ENCODE measurements at regions not wholly inside any gene's neighbourhood (a gene's known extent, or its start where the extent isn't known, plus 50 kb on each side); places are given as distances from the start of the nearest gene placed in this dataset.
"Not testable (repeated sequence)": the region's sequence is repeated elsewhere in the genome, so short reads cannot be mapped to it uniquely, and the experiment has no call there.

- ChIA-PET CTCF (interaction anchor here (0.8 to 5.7 kb wide), 9 partner anchors 11 to 231 kb away, joined by 3 to 48 read pairs (median 5); no protein-coding TSS in a partner anchor), POLR2A (interaction anchor here (0.9 kb wide), 1 partner anchor 32 kb away, joined by 4 read pairs; no protein-coding TSS in a partner anchor)
- Mint-ChIP-seq H3K4me3 (no peak overlapping the region), H3K36me3 (no peaks in the 10 kb centered on the region), H3K27me3 (no peaks in the 10 kb centered on the region), H3K9me3 (no peaks in the 10 kb centered on the region), H3K4me1 (ENCODE audit: low read depth) (peaks cover 79% of the 10 kb centered on the region), H3K27ac (peak overlapping the region; percentile 14)
- DNase-seq, result no peak
- intact Hi-C loops (cut with micrococcal nuclease), result loop anchor here (5.0 kb wide), 1 partner anchor 37 kb away; no protein-coding TSS in a partner anchor
Observed at GRCh38 chr14:106509176-106509575, 982.8 kb downstream of the TMEM121 start.

GRCh38 chr14:106509807-106510206 lies 983.4 kb downstream of the TMEM121 start:
- DNase-seq, result no peak

GRCh38 chr14:106511006-106511799 lies 984.8 kb downstream of the TMEM121 start:
- intact Hi-C loops (cut with micrococcal nuclease), result no loop called here
- Mint-ChIP-seq H3K4me1 (ENCODE audit: low read depth) (peaks cover 72% of the 10 kb centered on the region), H3K27ac (peak overlapping the region; percentile 29), H3K27me3 (no peaks in the 10 kb centered on the region), H3K36me3 (no peaks in the 10 kb centered on the region), H3K9me3 (no peaks in the 10 kb centered on the region), H3K4me3 (no peak overlapping the region)
- ChIA-PET POLR2A (interaction anchor here (0.7 to 1.5 kb wide), 4 partner anchors 10 to 41 kb away, joined by 3 to 4 read pairs (median 3); no protein-coding TSS in a partner anchor), CTCF (interaction anchor here (0.6 to 3.8 kb wide), 14 partner anchors 10 to 235 kb away, joined by 3 to 14 read pairs (median 5); no protein-coding TSS in a partner anchor)
- DNase-seq, result peak; percentile 70

More at GRCh38 chr14:106509807-106510206, 983.4 kb downstream of the TMEM121 start:
- ChIA-PET CTCF (interaction anchor here (0.9 to 5.7 kb wide), 5 partner anchors 22 to 93 kb away, joined by 3 to 48 read pairs (median 14); no protein-coding TSS in a partner anchor), POLR2A (interaction anchor here (0.9 kb wide), 1 partner anchor 33 kb away, joined by 4 read pairs; no protein-coding TSS in a partner anchor)
- peaks cover 79% of the 10 kb centered on the region for H3K4me1 Mint-ChIP-seq (ENCODE audit: low read depth)
- intact Hi-C loops (cut with micrococcal nuclease), result loop anchor here (5.0 kb wide), 1 partner anchor 38 kb away; no protein-coding TSS in a partner anchor
- no peaks in the 10 kb centered on the region for H3K27me3 Mint-ChIP-seq
- no peaks in the 10 kb centered on the region for H3K36me3 Mint-ChIP-seq
- no peak overlapping the region for H3K4me3 Mint-ChIP-seq
- no peak overlapping the region for H3K27ac Mint-ChIP-seq
- no peaks in the 10 kb centered on the region for H3K9me3 Mint-ChIP-seq

GRCh38 chr14:106511800-106512198 lies 985.4 kb downstream of the TMEM121 start:
- POLR2A ChIA-PET, result interaction anchor here (0.7 to 1.5 kb wide), 2 partner anchors 37 to 41 kb away, joined by 3 to 4 read pairs; no protein-coding TSS in a partner anchor
- H3K36me3 Mint-ChIP-seq, result no peaks in the 10 kb centered on the region
- H3K27me3 Mint-ChIP-seq, result no peaks in the 10 kb centered on the region
- H3K4me1 Mint-ChIP-seq (ENCODE audit: low read depth), result peaks cover 66% of the 10 kb centered on the region
- no peak overlapping the region for H3K4me3 Mint-ChIP-seq
- no peaks in the 10 kb centered on the region for H3K9me3 Mint-ChIP-seq
- intact Hi-C loops (cut with micrococcal nuclease), result no loop called here
- no peak for DNase-seq
- no peak overlapping the region for H3K27ac Mint-ChIP-seq
- CTCF ChIA-PET, result interaction anchor here (0.6 to 3.8 kb wide), 9 partner anchors 22 to 236 kb away, joined by 3 to 14 read pairs (median 5); no protein-coding TSS in a partner anchor

DNA sequence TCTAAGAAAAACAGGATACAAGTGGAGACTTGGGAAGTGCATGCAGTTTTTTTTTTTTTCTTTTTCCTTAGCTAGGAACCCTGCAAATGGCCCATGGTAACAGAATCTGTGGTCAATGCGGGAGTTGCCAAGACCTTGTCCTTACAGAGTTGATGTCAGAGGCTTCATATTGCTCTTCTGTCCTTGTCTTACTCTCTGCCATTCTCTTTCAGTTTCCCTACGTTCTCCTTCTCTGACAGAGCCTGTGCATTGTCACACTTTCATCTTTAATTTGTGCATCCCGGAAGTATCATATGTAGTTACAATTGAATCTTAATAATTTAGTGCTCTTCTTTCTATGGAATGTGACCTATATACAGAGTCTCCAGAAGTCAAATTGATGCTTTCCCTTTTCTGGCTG lies 986.9 kb downstream of the TMEM121 start:
- H3K9me3 Mint-ChIP-seq, result no peaks in the 10 kb centered on the region
- ChIA-PET CTCF (interaction anchor here (3.1 to 4.1 kb wide), 2 partner anchors 17 to 96 kb away, joined by 14 to 27 read pairs; no protein-coding TSS in a partner anchor), POLR2A (no interaction called here)
- no peaks in the 10 kb centered on the region for H3K27me3 Mint-ChIP-seq
- peaks cover 60% of the 10 kb centered on the region for H3K4me1 Mint-ChIP-seq (ENCODE audit: low read depth)
- H3K4me3 Mint-ChIP-seq, result no peak overlapping the region
- H3K27ac Mint-ChIP-seq, result no peak overlapping the region
- intact Hi-C loops (cut with micrococcal nuclease), result no loop called here
- DNase-seq, result no peak
- no peaks in the 10 kb centered on the region for H3K36me3 Mint-ChIP-seq

DNA sequence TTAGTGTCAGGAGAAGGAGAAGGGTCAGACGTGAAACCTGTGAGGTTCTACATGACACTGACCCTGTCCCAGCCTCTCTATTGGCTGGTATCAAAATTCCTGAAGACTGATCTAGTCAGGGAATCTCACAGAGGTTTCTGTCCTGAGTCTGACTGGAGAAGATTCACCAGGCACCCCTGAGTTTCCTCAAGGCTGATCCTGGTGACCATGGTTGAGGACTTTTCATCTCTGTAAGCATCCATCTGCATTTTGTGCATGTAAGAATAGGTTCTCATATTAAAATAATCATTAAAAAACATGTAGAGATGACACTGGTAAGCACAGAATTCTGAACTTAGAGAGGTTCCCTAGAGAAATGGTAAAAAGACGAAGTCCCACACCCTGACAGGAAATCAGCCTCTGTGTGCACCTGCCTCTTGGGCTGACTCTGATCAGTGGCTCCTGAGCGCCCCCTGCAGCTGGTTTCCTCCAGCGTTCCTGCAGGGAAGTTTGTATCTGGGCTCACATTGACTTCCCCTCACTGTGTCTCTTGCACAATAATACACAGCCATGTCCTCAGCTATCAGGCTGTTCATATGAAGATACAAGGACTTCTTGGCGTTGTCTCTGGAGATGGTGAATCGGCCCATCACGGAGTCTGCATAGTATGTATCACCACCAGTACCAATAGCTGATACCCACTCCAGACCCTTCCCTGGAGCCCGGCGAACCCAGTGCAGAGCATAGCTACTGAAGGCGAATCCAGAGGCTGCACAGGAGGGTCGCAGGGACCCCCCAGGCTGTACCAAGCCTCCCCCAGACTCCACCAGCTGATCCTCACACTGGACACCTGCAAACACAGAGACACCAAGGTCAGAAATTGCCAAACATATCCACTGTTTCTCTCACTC lies 991.9 kb downstream of the TMEM121 start:
- H3K4me3 Mint-ChIP-seq, result no peak overlapping the region
- POLR2A ChIA-PET, result no interaction called here
- no peaks in the 10 kb centered on the region for H3K9me3 Mint-ChIP-seq
- H3K4me1 Mint-ChIP-seq (ENCODE audit: low read depth), result peaks cover 15% of the 10 kb centered on the region
- H3K27ac Mint-ChIP-seq, result no peak overlapping the region
- intact Hi-C loops (cut with micrococcal nuclease), result loop anchor here (1.0 kb wide), 2 partner anchors 58 to 82 kb away; no protein-coding TSS in a partner anchor
- peaks cover 10% of the 10 kb centered on the region for H3K27me3 Mint-ChIP-seq
- peak; percentile 89 for DNase-seq
- no peaks in the 10 kb centered on the region for H3K36me3 Mint-ChIP-seq
- CTCF ChIA-PET, result interaction anchor here (0.6 to 5.6 kb wide), 26 partner anchors 11 to 1519 kb away, joined by 3 to 63 read pairs (median 5); no protein-coding TSS in a partner anchor

- H3K27ac Mint-ChIP-seq; H3K9me3 Mint-ChIP-seq; H3K36me3 Mint-ChIP-seq; H3K4me3 Mint-ChIP-seq; POLR2A ChIA-PET; intact Hi-C loops (cut with micrococcal nuclease): not testable (repeated sequence)
- H3K4me1 Mint-ChIP-seq (ENCODE audit: low read depth), result peaks cover 11% of the 10 kb centered on the region
- H3K27me3 Mint-ChIP-seq, result peaks cover 21% of the 10 kb centered on the region
- CTCF ChIA-PET, result interaction anchor here (0.8 to 5.6 kb wide), 4 partner anchors 8 to 101 kb away, joined by 3 to 63 read pairs (median 4); no protein-coding TSS in a partner anchor
- peak; percentile 35 for DNase-seq
Observed at GRCh38 chr14:106522118-106522517, 995.7 kb downstream of the TMEM121 start.

DNA sequence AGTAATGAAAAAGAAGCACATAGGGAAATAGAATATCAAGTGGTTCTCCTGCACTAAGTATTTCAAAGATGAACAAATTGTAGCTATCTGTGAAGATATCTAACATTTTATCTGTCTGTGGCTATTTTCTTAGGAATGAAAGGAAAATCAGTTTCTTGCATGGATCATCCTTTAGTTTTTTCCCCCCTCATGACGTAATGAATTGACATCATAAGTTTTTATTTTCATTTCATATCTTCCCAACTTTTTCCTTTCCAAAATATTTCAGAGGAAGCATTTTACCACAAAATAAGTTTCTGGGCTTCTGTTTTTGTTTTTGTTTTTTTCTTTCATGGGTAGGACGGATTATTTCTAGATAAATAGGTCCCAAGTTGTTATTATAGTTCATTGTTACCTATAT lies 996.6 kb downstream of the TMEM121 start:
- Mint-ChIP-seq H3K4me3 (no peak overlapping the region), H3K27ac (no peak overlapping the region), H3K4me1 (ENCODE audit: low read depth) (peaks cover 5% of the 10 kb centered on the region), H3K36me3 (no peaks in the 10 kb centered on the region), H3K27me3 (peaks cover 21% of the 10 kb centered on the region), H3K9me3 (no peaks in the 10 kb centered on the region)
- ChIA-PET CTCF (interaction anchor here (0.6 to 5.6 kb wide), 6 partner anchors 7 to 105 kb away, joined by 3 to 63 read pairs (median 4); no protein-coding TSS in a partner anchor), POLR2A (no interaction called here)
- no peak for DNase-seq
- intact Hi-C loops (cut with micrococcal nuclease), result no loop called here

DNA sequence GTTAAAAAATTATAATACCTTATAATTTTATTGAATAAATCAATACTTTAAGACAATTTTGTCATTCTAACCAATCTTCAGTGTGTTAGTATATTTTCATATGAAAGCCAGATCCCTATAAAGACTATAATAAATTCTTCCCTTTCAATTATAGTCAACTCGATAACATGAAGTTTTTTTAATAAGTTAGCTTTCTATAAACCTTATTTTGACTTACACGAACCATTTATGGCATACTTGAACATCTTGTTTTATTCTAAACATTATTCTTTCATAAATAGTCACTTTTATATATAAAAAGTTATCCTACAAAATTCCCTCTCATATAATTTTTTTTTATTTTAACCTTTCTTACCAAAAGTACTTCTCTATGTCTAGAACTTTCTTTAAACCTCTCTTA lies 1002.3 kb downstream of the TMEM121 start:
- ChIA-PET CTCF (interaction anchor here (1.0 to 10.9 kb wide), 17 partner anchors 8 to 220 kb away, joined by 3 to 68 read pairs (median 15); no protein-coding TSS in a partner anchor), POLR2A (no interaction called here)
- Mint-ChIP-seq H3K36me3 (no peaks in the 10 kb centered on the region), H3K9me3 (no peaks in the 10 kb centered on the region), H3K27me3 (peaks cover 27% of the 10 kb centered on the region), H3K4me3 (no peak overlapping the region), H3K27ac (no peak overlapping the region), H3K4me1 (ENCODE audit: low read depth) (no peaks in the 10 kb centered on the region)
- intact Hi-C loops (cut with micrococcal nuclease), result no loop called here
- no peak for DNase-seq

GRCh38 chr14:106530031-106530422 lies 1003.6 kb downstream of the TMEM121 start:
- H3K36me3 Mint-ChIP-seq, result no peaks in the 10 kb centered on the region
- no peak overlapping the region for H3K27ac Mint-ChIP-seq
- intact Hi-C loops (cut with micrococcal nuclease), result no loop called here
- POLR2A ChIA-PET, result no interaction called here
- no peaks in the 10 kb centered on the region for H3K9me3 Mint-ChIP-seq
- no peak for DNase-seq
- H3K4me3 Mint-ChIP-seq, result no peak overlapping the region
- H3K27me3 Mint-ChIP-seq, result peaks cover 30% of the 10 kb centered on the region
- CTCF ChIA-PET, result interaction anchor here (0.6 to 10.9 kb wide), 29 partner anchors 9 to 301 kb away, joined by 3 to 68 read pairs (median 7); no protein-coding TSS in a partner anchor
- no peaks in the 10 kb centered on the region for H3K4me1 Mint-ChIP-seq (ENCODE audit: low read depth)

DNA sequence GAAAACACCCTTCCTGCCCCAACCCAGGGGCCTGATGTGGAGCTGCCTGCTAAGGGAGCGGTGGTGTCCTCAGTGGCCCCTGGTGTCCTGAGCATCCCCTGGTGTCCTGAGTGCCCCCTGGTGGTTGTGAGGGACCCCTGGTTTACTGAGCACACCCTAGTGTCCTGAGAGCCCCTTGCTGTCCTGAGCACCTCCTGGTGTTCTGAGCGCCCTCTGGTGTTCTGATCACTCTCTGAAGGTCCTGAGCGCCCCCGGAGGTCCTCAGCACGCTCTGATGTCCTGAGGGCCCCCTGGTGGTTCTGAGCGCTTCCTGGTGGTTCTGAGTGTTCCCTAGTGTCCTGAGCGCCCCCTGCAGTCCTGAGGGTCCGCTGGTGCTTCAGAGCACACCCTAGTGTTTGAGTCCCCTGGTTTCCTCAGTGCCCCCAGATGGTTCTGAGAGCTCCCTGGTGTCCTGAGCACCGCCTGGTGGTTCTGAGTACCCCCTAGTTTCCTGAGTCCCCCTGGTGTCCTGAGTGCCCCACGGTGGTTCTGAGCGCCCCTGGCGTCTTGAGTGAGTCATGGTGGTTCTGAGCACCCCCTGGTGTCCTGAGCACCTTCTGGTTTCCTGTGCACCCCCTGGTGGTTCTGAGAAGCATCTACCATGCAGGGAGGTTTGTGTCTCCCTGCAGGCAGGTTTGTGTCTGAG lies 1004.2 kb downstream of the TMEM121 start:
- Mint-ChIP-seq H3K27me3 (peaks cover 27% of the 10 kb centered on the region), H3K36me3 (no peaks in the 10 kb centered on the region), H3K4me1 (ENCODE audit: low read depth) (no peaks in the 10 kb centered on the region), H3K9me3 (no peaks in the 10 kb centered on the region), H3K4me3 (no peak overlapping the region), H3K27ac (no peak overlapping the region)
- ChIA-PET CTCF (interaction anchor here (0.6 to 10.9 kb wide), 39 partner anchors 9 to 300 kb away, joined by 3 to 68 read pairs (median 5); no protein-coding TSS in a partner anchor), POLR2A (no interaction called here)
- DNase-seq, result peak; percentile 55
- intact Hi-C loops (cut with micrococcal nuclease), result no loop called here

Data from activated CD4-positive, alpha-beta memory T cell treated with anti-CD3 and anti-CD28 coated beads for 36 hours (primary cell).